HS-5 (cell line): ENCODE measurements at regions not wholly inside any gene's neighbourhood (a gene's known extent, or its start where the extent isn't known, plus 50 kb on each side); places are given as distances from the start of the nearest gene placed in this dataset.
"Not testable (repeated sequence)": the region's sequence is repeated elsewhere in the genome, so short reads cannot be mapped to it uniquely, and the experiment has no call there.

Experiments used
- DNase-seq: peaks from one replicate; pipeline ENCODE4 v3.0.0-alpha.2; 2012; ENCODE audit warnings: low read depth

GRCh38 chr5:1748271-1748670 lies 51.4 kb downstream of the MRPL36 start:
- no peak for DNase-seq

GRCh38 chr5:1747803-1748085 lies 51.9 kb downstream of the MRPL36 start:
- DNase-seq: no peak

DNA sequence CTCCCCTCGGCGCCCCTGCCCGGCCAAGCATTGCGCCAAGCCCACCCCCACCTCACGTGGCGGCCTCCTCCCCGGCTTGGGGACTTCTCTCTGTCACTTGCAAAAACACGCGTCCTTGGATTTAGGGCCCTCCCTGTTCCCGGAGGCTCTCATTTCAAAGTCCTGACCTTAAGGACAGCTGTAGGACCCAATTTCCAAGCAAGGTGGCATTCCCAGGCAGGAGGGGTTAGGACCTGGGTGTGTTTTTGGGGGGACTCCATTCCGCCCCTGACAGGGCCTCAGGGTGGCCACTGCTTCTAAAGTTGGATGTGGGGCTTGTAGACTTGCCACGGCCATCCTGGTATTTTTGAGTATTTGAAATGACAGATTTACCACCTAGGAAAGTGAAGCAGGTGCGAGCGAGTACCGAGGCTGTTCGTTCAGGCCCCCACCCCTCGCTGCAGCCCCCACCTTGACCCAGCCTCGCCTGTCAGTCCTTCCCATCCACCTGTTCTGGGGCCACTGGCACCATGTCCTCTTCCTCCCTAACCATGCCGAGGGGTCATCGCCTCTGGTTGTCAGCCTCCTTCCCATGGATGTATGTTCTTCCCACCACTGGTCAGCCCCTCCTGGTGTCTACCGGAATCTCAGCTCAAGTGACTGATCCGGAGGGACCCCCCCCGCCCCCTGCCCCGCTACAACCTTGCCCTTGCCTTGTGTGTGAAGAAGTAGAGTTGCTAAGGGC lies 52.4 kb downstream of the MRPL36 start:
- no peak for DNase-seq

DNA sequence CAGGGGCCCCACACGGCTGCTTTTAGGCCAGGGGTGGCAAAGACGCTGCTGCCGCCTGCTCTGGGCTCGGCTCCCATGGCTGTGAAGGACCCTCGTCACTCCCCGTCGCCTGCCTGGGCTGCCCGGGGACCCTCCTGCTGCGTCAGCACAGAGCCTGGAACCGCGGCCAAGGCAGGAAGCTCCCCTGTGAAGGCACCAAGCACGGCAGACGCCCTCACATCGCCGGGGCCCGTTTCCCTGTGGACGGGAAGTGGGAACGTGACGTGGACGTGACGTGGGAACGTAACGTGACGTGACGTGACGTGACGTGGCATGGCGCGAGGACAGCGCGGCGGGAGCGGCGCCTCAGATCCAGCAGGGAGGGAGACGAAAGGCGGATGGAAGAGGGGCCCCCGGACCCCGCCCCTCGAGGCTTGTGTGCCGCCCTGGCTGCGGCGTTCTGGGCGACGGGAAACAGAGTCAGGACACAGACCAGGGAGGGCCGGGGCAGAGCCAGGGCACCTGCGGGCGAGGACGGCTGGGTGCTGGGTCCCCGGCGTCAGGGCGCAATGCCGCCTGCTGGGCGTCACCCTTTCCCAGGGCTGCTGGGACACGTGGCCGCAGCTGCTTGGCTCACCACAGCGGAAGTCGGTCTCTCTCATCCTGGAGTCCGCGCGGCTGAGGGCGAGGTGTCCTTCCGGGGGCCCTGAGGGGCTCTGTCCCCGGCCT lies 53.1 kb downstream of the MRPL36 start:
- DNase-seq: no peak

- no peak for DNase-seq
These were observed 53.8 kb downstream of the MRPL36 start for GRCh38 chr5:1745796-1746370.

DNA sequence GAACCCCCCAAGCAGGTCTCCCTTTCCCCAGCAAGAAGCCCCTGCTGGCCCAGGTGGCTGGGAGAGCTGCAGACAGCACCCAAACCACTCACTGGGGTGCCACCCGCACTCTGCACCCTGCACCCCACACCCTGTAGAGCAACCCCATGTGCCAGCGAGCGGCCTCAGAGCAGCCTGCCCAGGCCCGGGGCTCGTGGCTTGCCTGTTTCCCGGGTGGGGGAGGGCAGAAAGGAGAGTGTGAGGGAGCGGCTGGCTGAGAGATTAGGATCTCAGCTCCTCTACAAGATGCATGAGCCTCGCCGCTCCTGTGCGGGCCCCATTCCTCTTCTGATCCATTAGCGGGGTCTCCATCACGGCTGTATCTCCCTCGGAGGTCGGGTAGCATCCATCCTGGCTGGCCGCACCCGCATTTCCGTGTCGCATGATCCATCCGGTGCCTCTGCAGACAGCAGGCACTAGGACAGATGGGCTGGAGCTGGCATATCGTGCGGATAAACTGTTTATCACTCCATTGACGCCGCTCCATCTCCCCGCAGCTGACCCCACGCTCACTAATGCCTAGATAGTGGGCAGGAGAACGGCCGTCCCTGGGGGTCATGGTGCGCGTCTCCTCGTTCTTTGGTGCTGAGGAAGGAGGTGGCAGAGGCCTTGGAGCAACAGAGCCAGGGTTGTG lies 54.4 kb downstream of the MRPL36 start:
- DNase-seq: no peak

- DNase-seq: no peak
These were observed 55.1 kb downstream of the MRPL36 start for GRCh38 chr5:1744393-1745122.

GRCh38 chr5:1743769-1744085 lies 55.9 kb downstream of the MRPL36 start:
- no peak for DNase-seq

DNA sequence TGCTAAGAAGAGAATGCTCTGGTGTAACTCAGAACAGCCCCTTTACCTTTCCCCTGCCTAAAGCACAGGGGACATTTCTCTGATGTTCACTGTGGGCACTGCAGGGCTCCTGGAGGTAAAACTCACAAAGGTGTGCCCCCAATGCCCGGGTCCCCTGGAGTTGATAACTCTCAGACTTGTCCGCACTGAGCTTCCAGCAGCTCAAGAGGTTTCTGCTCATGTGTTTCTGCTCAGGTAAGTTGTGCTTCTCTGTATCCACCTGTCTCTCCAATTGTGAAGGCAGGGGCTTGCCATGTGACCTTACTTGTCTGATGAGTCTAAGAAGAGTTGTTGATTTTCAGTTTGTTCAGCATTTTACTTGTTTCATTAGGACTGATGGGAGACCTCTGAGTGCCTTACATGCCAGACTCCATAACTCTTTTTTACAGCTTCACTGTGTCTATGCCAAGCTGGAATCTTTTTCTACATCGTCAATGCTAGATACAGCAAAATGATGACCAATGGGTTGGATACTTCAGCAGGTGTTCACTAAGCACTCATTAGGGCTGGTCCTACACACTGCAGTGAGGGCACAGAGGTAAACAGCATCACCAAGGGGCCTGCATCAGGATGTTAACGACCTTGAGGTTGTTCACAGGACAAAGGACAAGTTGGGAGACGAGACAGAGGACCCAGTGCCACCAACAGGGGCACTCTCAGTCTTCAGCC lies 56.4 kb downstream of the MRPL36 start:
- no peak for DNase-seq

DNA sequence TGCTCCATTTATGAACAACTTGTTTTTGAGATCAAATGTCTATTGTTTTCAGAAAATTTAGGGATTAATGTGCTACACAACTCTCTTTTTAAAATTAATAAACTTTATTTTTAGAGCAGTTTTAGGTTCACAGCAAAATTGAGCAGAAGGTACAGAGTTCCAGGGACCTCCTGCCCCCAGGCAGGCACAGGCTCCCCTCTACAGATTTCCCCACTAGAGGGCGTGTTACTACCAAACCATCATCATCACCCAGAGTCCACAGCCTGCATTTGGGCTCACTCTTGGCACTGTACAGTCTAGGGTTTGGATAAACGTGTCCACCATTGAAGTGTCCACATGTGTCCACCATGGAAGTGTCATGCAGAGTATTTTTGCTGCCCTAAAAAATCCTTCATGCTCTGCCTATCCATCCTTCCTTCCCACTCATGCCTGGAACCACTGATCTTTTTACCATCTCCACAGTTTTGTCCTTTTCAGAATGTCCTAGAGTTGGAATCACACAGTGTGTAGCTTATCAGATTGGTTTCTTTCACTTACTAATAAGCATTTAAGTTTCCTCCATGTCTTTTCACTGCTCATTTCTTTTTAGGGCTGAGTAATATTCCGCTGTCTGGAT lies 61.7 kb downstream of the MRPL36 start:
- peak; percentile 3 for DNase-seq

- DNase-seq: no peak
These were observed 62.5 kb downstream of the MRPL36 start for GRCh38 chr5:1736889-1737711.

DNA sequence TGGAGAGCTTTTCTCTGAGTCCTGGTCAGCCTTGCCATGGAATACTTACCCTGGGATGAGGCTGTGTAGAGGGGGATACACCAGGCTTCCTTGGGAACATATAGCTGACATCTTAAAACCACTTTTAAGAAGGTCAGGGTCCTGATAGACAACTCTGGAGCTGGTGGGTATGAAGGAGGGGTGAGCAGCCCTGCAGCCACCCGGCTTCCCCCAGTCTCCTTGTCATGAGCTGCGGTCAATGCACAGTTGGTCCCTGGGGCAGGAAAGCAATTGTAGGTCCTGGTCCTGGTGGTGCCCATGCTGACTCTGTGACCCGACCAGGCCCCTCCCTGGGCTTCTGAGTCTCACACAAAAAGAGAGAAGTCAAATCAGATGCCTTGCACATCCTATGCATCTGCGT lies 63.6 kb downstream of the MRPL36 start:
- DNase-seq: no peak

DNA sequence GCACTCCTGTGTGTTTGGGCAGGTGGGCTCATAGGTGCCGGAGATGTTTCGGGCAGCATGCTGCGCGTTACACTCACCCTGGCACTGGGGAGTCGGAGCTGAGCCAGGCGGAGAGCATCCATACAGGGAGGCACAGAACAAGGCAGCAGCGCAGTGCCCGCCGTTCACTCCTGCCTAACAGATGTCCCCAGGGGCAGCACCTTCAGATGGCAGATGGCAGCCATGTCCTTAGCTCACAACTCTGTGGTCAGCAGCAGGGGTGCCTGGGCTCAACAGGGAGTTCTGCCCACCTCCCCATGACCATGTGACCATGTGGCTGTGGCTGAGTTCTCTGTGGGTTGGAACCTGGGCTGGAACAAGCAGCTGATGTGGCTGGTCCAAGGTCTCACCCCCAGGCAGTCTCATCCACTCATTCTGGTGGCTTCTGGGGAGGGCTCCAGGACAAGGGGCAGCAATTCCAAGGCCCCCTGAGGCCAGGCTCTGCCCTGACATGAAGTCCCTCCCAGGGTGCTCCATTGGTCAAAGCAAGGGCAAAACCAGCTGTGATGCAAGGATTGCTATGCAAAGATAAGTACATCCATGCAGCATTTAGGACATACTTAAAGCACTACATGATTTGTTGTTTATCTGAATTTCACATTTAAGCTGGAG lies 64.2 kb downstream of the MRPL36 start:
- no peak for DNase-seq

DNA sequence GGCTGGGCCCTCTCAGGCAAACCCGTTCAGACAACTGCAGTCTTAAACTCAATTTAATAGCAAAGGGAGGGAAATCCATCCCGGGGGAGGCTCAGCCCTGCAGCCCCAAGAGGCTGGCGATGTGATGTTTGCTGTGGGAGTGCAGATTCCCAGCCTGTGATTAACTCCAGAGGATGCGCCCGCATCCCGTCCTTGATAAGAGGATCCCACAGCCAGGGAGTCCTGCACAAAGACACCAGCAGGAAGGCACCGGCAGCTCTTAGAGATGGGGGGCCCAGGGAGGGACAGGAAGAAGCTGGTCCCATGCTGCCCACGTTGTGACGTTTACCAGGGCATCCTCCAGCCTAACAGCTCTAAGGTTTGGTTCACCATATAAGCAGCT lies 64.7 kb downstream of the MRPL36 start:
- no peak for DNase-seq

DNA sequence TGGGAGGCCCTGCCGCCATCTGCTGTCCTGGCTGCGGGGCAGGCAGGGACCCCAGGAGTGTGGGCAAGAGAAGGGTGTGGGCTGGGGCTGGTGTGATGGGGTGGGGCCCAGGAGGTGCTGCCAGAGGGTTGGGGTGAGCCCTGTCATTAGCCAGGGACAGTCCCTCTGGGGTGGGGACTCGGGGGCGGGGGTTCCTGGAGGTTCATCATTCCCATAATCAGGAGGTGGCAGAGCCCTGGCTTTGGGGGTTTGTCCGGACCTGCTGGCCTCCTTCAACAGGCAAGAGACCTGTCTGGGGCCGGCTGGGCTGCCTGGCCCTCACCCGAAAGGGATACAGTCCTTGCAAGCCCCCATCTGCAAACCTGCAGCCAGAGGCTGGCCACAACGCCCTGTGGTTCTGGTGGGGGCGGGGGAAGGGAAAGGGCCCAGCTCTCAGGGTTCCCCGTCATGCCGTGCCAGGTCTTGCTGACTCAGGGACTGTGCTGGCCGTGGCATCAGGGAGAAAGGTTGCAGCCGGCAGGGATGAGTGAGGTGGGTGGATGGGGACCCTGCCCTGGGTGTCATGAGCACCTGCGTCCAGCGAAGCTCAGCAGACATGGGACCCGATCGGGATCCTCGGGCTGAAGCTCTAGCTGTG lies 65.2 kb downstream of the MRPL36 start:
- no peak for DNase-seq

GRCh38 chr5:1733369-1733768 lies 66.3 kb downstream of the MRPL36 start:
- no peak for DNase-seq

GRCh38 chr5:1732945-1733344 lies 66.7 kb downstream of the MRPL36 start:
- DNase-seq: no peak

GRCh38 chr5:1732238-1732941 lies 67.2 kb downstream of the MRPL36 start:
- no peak for DNase-seq

DNA sequence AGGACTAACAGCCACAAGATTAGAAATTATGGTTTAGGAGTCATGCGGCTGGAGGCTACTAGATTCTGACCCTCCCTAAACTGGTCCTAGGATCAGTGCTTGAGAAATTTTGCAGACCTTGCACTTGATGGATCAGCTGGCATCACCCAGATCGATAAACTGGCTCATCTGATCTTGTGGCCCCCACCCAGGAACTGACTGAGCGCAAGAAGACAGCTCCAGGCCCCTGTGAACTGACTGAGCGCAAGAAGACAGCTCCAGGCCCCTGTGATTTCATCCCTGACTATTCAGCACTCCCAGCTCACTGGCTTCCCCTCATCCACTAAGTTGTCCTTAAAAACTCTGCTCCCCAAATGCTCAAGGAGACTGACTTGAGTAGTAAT lies 67.8 kb downstream of the MRPL36 start:
- not testable (repeated sequence) for DNase-seq
